Superior temporal gyrus (tissue), 1 donor: ENCODE measurements at regions not wholly inside any gene's neighbourhood (a gene's known extent, or its start where the extent isn't known, plus 50 kb on each side); places are given as distances from the start of the nearest gene placed in this dataset.
"Not testable (repeated sequence)": the region's sequence is repeated elsewhere in the genome, so short reads cannot be mapped to it uniquely, and the experiment has no call there.

ENCODE experiments used
- DNase-seq: peaks from one replicate; pipeline ENCODE4 v3.0.0-alpha.2; 2016; ENCODE audit errors: extremely low spot score

- no peak for DNase-seq
Observed at GRCh38 chr3:151555523-151555922, 94.7 kb upstream of the IGSF10 start.

GRCh38 chr3:151553888-151554287 lies 93.0 kb upstream of the IGSF10 start:
- DNase-seq: no peak

- no peak for DNase-seq
Observed at GRCh38 chr3:151552589-151552988, 91.7 kb upstream of the IGSF10 start.

- DNase-seq: no peak
Observed at GRCh38 chr3:151550642-151551041, 89.8 kb upstream of the IGSF10 start.

DNA sequence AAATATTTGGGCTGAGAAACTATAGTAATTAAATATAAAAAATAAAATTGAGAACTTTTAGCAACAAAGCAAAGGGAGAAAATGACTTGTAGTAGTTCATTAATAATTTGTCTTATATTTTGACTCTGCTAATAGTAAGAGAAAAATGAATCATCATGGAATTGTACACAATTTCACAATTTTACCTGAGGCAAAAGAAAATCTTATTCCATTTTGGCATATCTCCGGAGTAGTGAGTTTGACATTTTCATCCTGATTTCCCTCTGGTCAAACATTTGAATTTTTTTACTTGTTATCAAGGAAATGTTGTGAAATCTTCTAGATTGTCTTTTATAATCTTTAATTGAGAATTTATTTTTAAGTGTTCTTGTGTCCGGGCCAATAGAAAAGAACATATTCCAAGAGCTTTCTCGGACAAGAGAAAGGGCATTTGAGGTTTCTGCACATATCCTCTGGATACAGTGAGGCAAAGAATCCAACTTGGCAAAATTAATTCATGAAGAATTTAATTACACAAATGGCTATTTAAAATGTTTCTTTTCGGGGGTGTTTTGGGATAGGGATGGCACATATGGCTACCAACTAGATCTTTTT lies 89.3 kb upstream of the IGSF10 start:
- no peak for DNase-seq

DNA sequence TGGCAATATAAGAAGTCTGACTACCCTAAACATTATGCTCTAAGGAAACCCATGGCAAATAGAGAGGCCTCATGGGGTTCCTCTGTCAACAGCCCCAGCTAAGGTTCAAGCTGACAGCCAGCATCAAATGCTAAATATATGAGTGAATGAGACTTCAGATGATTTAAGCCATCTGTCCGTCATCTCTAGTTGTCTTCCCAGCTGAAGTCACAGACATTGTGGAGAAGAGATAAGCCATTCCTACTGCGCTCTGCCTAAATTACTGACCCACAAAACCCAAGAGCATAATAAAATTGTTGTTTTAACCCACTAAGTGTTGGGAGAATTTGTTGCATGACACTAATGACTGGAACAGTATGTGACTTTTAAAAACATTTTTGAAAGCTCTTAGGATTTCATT lies 87.3 kb upstream of the IGSF10 start:
- DNase-seq: no peak

- DNase-seq: no peak
Observed at GRCh38 chr3:151544164-151544548, 83.3 kb upstream of the IGSF10 start.

GRCh38 chr3:151541178-151541577 lies 80.3 kb upstream of the IGSF10 start:
- no peak for DNase-seq

DNA sequence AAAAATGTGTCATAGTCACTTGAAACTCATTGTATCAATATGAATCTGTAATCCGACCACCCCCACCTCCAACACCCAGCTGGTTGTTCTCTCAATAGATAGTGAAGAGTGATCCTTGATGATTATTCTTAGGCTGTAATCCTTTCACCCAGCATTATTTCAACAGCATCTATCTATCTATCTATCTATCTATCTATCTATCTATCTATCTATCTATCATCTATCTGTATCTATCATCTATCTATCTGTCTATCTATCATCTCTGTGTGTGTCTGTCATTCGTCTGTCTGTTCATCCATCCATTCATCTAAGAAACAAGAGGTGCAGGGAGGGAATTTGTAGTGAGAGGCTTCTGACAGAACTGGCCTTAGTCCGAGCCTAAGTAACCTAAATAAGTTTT lies 78.7 kb upstream of the IGSF10 start:
- DNase-seq: no peak

- DNase-seq: peak; percentile 56
Observed at GRCh38 chr3:151538456-151539393, 77.9 kb upstream of the IGSF10 start.

GRCh38 chr3:151537726-151538125 lies 76.9 kb upstream of the IGSF10 start:
- no peak for DNase-seq

GRCh38 chr3:151526757-151527156 lies 65.9 kb upstream of the IGSF10 start:
- DNase-seq: no peak

GRCh38 chr3:151520105-151520504 lies 59.2 kb upstream of the IGSF10 start:
- no peak for DNase-seq

- not testable (repeated sequence) for DNase-seq
Observed at GRCh38 chr3:151511433-151511832, 50.6 kb upstream of the IGSF10 start.
